Brain pericyte (primary cell): ENCODE measurements at regions not wholly inside any gene's neighbourhood (a gene's known extent, or its start where the extent isn't known, plus 50 kb on each side); places are given as distances from the start of the nearest gene placed in this dataset.

Source experiments
- DNase-seq: peaks from one replicate; pipeline ENCODE4 v3.0.0-alpha.2; 2012; ENCODE audit warnings: low read depth, low spot score

GRCh38 chr12:30827101-30828066, 72.6 kb upstream of the CAPRIN2 start:
- DNase-seq = no peak

GRCh38 chr12:30826276-30826675, 71.5 kb upstream of the CAPRIN2 start:
- DNase-seq = no peak

GRCh38 chr12:30825341-30825740, 70.6 kb upstream of the CAPRIN2 start:
- no peak for DNase-seq

- no peak for DNase-seq
These were observed 69.6 kb upstream of the CAPRIN2 start for GRCh38 chr12:30824311-30824710.

GRCh38 chr12:30823764-30824163, 69.0 kb upstream of the CAPRIN2 start:
- no peak for DNase-seq

GRCh38 chr12:30823156-30823699, 68.5 kb upstream of the CAPRIN2 start:
- no peak for DNase-seq

GRCh38 chr12:30822385-30823155, 67.8 kb upstream of the CAPRIN2 start:
- DNase-seq = no peak

GRCh38 chr12:30820406-30820946, 65.7 kb upstream of the CAPRIN2 start:
- DNase-seq = no peak

GRCh38 chr12:30818562-30818961, 63.8 kb upstream of the CAPRIN2 start:
- no peak for DNase-seq

- no peak for DNase-seq
These were observed 62.2 kb upstream of the CAPRIN2 start for GRCh38 chr12:30816742-30817465.

GRCh38 chr12:30814295-30814655, 59.5 kb upstream of the CAPRIN2 start:
- DNase-seq = no peak

- DNase-seq = no peak
These were observed 59.0 kb upstream of the CAPRIN2 start for GRCh38 chr12:30813525-30814294.

- no peak for DNase-seq
These were observed 57.2 kb upstream of the CAPRIN2 start for GRCh38 chr12:30811966-30812365.

GRCh38 chr12:30810918-30811317, 56.2 kb upstream of the CAPRIN2 start:
- no peak for DNase-seq

- DNase-seq = no peak
These were observed 52.9 kb upstream of the CAPRIN2 start for GRCh38 chr12:30807695-30808034.

- DNase-seq = no peak
These were observed 52.4 kb upstream of the CAPRIN2 start for GRCh38 chr12:30806989-30807694.

- DNase-seq = no peak
These were observed 51.2 kb upstream of the CAPRIN2 start for GRCh38 chr12:30805959-30806358.
